Neural progenitor cell (in vitro differentiated cells): ENCODE measurements at regions not wholly inside any gene's neighbourhood (a gene's known extent, or its start where the extent isn't known, plus 50 kb on each side); places are given as distances from the start of the nearest gene placed in this dataset.
"Not testable (repeated sequence)": the region's sequence is repeated elsewhere in the genome, so short reads cannot be mapped to it uniquely, and the experiment has no call there.

Experiments used
- DNase-seq: peaks from one replicate; pipeline ENCODE4 v3.0.0-alpha.2; 2016; ENCODE audit warnings: low spot score
- H2AFZ ChIP-seq: fragments of 200-600 bp; sonication (generic); replicated peaks from 2 replicates; pipeline ENCODE4 v1.6.1; 2016; ENCODE audit warnings: antibody characterized with exemption
- H3F3A ChIP-seq: fragments of 200-600 bp; sonication (generic); 2 replicates; pipeline ENCODE4 v1.6.1; 2016; ENCODE audit warnings: antibody characterized with exemption, low read depth
- H3K27ac ChIP-seq: fragments of 200-600 bp; sonication (generic); 2 replicates; pipeline ENCODE4 v1.5.1; 2016; ENCODE audit warnings: mild to moderate bottlenecking
- H3K27me3 ChIP-seq: fragments of 200-600 bp; sonication (generic); 2 replicates; pipeline ENCODE4 v1.6.1; 2016; ENCODE audit warnings: mild to moderate bottlenecking, moderate library complexity
- H3K36me3 ChIP-seq: fragments of 200-600 bp; sonication (generic); 2 replicates; pipeline ENCODE4 v1.5.1; 2016
- H3K4me1 ChIP-seq: fragments of 200-600 bp; sonication (generic); 2 replicates; pipeline ENCODE4 v1.6.1; 2016; ENCODE audit warnings: mixed run types
- H3K4me2 ChIP-seq: fragments of 200-600 bp; sonication (generic); 2 replicates; pipeline ENCODE4 v1.6.1; 2016
- H3K4me3 ChIP-seq: fragments of 200-600 bp; sonication (generic); 2 replicates; pipeline ENCODE4 v1.5.1; 2016
- H3K79me2 ChIP-seq: fragments of 200-600 bp; sonication (generic); 2 replicates; pipeline ENCODE4 v1.6.1; 2016; ENCODE audit warnings: low read depth
- H3K9ac ChIP-seq: fragments of 200-600 bp; sonication (generic); 2 replicates; pipeline ENCODE4 v1.6.1; 2016
- H3K9me3 ChIP-seq: fragments of 200-600 bp; sonication (generic); 2 replicates; pipeline ENCODE4 v1.5.1; 2016; ENCODE audit warnings: low read depth
- H4K20me1 ChIP-seq: fragments of 200-600 bp; sonication (generic); 2 replicates; pipeline ENCODE4 v1.6.1; 2016; ENCODE audit warnings: low read depth
- H3K27ac Mint-ChIP-seq: 3 replicates; pipeline ENCODE4 v1.8.0; 2021; ENCODE audit warnings: mixed read lengths
- H3K27me3 Mint-ChIP-seq: 2 replicates; pipeline ENCODE4 v1.8.0; 2022; ENCODE audit warnings: low read depth, mild to moderate bottlenecking, inconsistent platforms, moderate library complexity, mixed read lengths; ENCODE audit not compliant: insufficient read depth
- H3K36me3 Mint-ChIP-seq: 3 replicates; pipeline ENCODE4 v1.8.0; 2021; ENCODE audit warnings: mixed read lengths
- H3K4me1 Mint-ChIP-seq: 3 replicates; pipeline ENCODE4 v1.8.0; 2021; ENCODE audit warnings: mixed read lengths
- H3K4me3 Mint-ChIP-seq: 3 replicates; pipeline ENCODE4 v1.8.0; 2021; ENCODE audit warnings: mild to moderate bottlenecking, moderate library complexity, mixed read lengths
- H3K9me3 Mint-ChIP-seq: 3 replicates; pipeline ENCODE4 v1.8.0; 2020; ENCODE audit warnings: mixed read lengths
- EZH2 ChIP-seq: fragments of 200-600 bp; sonication (generic); IDR thresholded peaks from 2 replicates; pipeline ENCODE4 v1.6.1; 2017; ENCODE audit warnings: antibody characterized with exemption, mild to moderate bottlenecking, moderate library complexity
- EZH2phosphoT487 ChIP-seq: fragments of 200-600 bp; sonication (generic); IDR thresholded peaks from 2 replicates; pipeline ENCODE4 v1.6.1; 2017; ENCODE audit warnings: antibody characterized with exemption
- TF ChIP-seq, protein P1 (sequence below): fragments of 200-600 bp; sonication (generic); IDR thresholded peaks from 2 replicates; pipeline ENCODE4 v1.5.1; 2017; ENCODE audit warnings: antibody characterized with exemption, mild to moderate bottlenecking

- Histone ChIP-seq H3K4me3 (no peak overlapping the region), H3K9me3 (no peaks in the 10 kb centered on the region), H3K9ac (no peak overlapping the region), H3K4me1 (no peaks in the 10 kb centered on the region), H2AFZ (no peak overlapping the region), H3K27me3 (no peaks in the 10 kb centered on the region), H3K27ac (no peak overlapping the region), H3F3A (no peaks in the 10 kb centered on the region), H3K79me2 (no peaks in the 10 kb centered on the region), H4K20me1 (no peaks in the 10 kb centered on the region), H3K36me3 (no peaks in the 10 kb centered on the region), H3K4me2 (no peak overlapping the region)
- peaks cover 15% of the 10 kb centered on the region for H3K9me3 Mint-ChIP-seq
- no peak for TF ChIP-seq EZH2phosphoT487
- TF ChIP-seq, protein P1, sequence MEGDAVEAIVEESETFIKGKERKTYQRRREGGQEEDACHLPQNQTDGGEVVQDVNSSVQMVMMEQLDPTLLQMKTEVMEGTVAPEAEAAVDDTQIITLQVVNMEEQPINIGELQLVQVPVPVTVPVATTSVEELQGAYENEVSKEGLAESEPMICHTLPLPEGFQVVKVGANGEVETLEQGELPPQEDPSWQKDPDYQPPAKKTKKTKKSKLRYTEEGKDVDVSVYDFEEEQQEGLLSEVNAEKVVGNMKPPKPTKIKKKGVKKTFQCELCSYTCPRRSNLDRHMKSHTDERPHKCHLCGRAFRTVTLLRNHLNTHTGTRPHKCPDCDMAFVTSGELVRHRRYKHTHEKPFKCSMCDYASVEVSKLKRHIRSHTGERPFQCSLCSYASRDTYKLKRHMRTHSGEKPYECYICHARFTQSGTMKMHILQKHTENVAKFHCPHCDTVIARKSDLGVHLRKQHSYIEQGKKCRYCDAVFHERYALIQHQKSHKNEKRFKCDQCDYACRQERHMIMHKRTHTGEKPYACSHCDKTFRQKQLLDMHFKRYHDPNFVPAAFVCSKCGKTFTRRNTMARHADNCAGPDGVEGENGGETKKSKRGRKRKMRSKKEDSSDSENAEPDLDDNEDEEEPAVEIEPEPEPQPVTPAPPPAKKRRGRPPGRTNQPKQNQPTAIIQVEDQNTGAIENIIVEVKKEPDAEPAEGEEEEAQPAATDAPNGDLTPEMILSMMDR = no peak
- TF ChIP-seq EZH2 = no peak
- peaks cover 10% of the 10 kb centered on the region for H3K36me3 Mint-ChIP-seq
- no peak overlapping the region for H3K4me3 Mint-ChIP-seq
- peaks cover 2% of the 10 kb centered on the region for H3K4me1 Mint-ChIP-seq
- peaks cover 7% of the 10 kb centered on the region for H3K27me3 Mint-ChIP-seq
- H3K27ac Mint-ChIP-seq = no peak overlapping the region
- no peak for DNase-seq
These were observed 73.8 kb downstream of the RRM2 start for GRCh38 chr2:10196110-10196892.

- peaks cover 15% of the 10 kb centered on the region for H3K9me3 Mint-ChIP-seq
- Histone ChIP-seq H3K4me2 (no peak overlapping the region), H3K27ac (no peak overlapping the region), H3K4me3 (no peak overlapping the region), H3F3A (no peaks in the 10 kb centered on the region), H4K20me1 (no peaks in the 10 kb centered on the region), H3K9ac (no peak overlapping the region), H3K79me2 (no peaks in the 10 kb centered on the region), H3K36me3 (no peaks in the 10 kb centered on the region), H3K4me1 (no peaks in the 10 kb centered on the region), H2AFZ (no peak overlapping the region), H3K9me3 (no peaks in the 10 kb centered on the region), H3K27me3 (no peaks in the 10 kb centered on the region)
- H3K27ac Mint-ChIP-seq = no peak overlapping the region
- H3K27me3 Mint-ChIP-seq = peaks cover 6% of the 10 kb centered on the region
- H3K36me3 Mint-ChIP-seq = peaks cover 10% of the 10 kb centered on the region
- no peak overlapping the region for H3K4me3 Mint-ChIP-seq
- no peak for DNase-seq
- TF ChIP-seq EZH2phosphoT487 (no peak), EZH2 (no peak)
- TF ChIP-seq, protein P1 = no peak
- peaks cover 3% of the 10 kb centered on the region for H3K4me1 Mint-ChIP-seq
These were observed 74.6 kb downstream of the RRM2 start for GRCh38 chr2:10196948-10197696.

DNA sequence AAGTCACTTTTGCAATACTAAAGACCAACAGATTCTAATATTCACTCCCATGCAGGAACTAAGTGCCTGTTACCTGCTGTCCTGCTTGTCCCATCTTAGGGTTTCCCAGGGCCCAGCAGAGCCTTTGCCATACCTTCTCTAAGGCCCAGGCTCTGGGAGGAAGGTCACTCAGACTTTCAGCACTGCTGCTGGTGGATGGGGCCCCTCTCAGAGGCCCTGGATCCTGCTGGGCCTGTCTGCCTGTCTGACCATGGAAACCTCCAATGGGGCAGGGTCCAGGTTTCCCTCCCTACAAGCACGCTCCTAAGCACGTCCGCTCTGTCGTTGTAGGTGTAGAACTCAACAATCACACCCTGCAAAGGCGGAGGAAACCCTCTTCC, 75.1 kb downstream of the RRM2 start:
- TF ChIP-seq EZH2phosphoT487 = no peak
- TF ChIP-seq, protein P1 = no peak
- TF ChIP-seq EZH2 = no peak
- Mint-ChIP-seq H3K27me3 (peaks cover 6% of the 10 kb centered on the region), H3K27ac (no peak overlapping the region), H3K36me3 (peaks cover 10% of the 10 kb centered on the region), H3K4me1 (peaks cover 9% of the 10 kb centered on the region), H3K4me3 (no peak overlapping the region), H3K9me3 (peaks cover 15% of the 10 kb centered on the region)
- H2AFZ ChIP-seq = no peak overlapping the region
- DNase-seq = no peak
- H3K4me1 ChIP-seq = no peaks in the 10 kb centered on the region
- H3K4me3 ChIP-seq = no peak overlapping the region
- H3K9me3 ChIP-seq = no peaks in the 10 kb centered on the region
- H3K4me2 ChIP-seq = no peak overlapping the region
- peaks cover 5% of the 10 kb centered on the region for H3F3A ChIP-seq
- H3K9ac ChIP-seq = no peak overlapping the region
- no peaks in the 10 kb centered on the region for H3K27me3 ChIP-seq
- H3K36me3 ChIP-seq = no peaks in the 10 kb centered on the region
- no peaks in the 10 kb centered on the region for H4K20me1 ChIP-seq
- H3K27ac ChIP-seq = no peak overlapping the region
- no peaks in the 10 kb centered on the region for H3K79me2 ChIP-seq

DNA sequence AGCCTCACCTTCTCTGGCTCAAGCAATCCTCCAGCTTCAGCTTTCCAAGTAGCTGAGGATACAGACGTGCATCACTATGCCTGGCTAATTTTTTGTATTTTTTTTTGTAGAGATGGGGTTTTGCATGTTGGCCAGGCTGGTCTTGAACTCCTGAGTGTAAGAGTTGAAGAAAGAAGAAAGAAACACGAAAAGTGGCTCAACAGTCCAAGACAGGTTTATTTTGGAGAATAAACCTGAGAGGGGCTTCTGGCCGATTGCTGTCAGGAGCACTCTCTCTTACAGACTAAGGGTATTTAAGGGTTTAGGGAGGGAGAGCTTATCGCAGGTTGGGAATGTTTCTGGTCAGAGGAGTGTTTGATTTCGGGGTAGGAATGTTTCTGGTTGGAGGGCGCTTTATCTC, 75.9 kb downstream of the RRM2 start:
- not testable (repeated sequence) for H3K9me3 ChIP-seq, DNase-seq, H3K9ac ChIP-seq, H3K4me3 ChIP-seq, H3K27ac Mint-ChIP-seq, H3K27me3 Mint-ChIP-seq, H3K27ac ChIP-seq, H3F3A ChIP-seq, H3K4me2 ChIP-seq, H3K36me3 ChIP-seq, H4K20me1 ChIP-seq, H2AFZ ChIP-seq, H3K79me2 ChIP-seq, H3K4me3 Mint-ChIP-seq, H3K27me3 ChIP-seq, H3K4me1 ChIP-seq
- Mint-ChIP-seq H3K9me3 (peaks cover 15% of the 10 kb centered on the region), H3K36me3 (peaks cover 10% of the 10 kb centered on the region), H3K4me1 (peaks cover 11% of the 10 kb centered on the region)
